Nucleus accumbens (tissue), 56 donors: ENCODE measurements at regions not wholly inside any gene's neighbourhood (a gene's known extent, or its start where the extent isn't known, plus 50 kb on each side); places are given as distances from the start of the nearest gene placed in this dataset.

Experiments
- DNase-seq, 56 donors: peaks; one replicate each; lab custom pipeline; 2025; lab: John Stamatoyannopoulos, UW

- DNase-seq = no peak
These were observed 67.1 kb upstream of the PIK3CG start for GRCh38 chr7:106797937-106798336.

GRCh38 chr7:106802589-106802988 lies 62.5 kb upstream of the PIK3CG start:
- no peak for DNase-seq

- no peak for DNase-seq
These were observed 58.5 kb upstream of the PIK3CG start for GRCh38 chr7:106806556-106806955.

DNA sequence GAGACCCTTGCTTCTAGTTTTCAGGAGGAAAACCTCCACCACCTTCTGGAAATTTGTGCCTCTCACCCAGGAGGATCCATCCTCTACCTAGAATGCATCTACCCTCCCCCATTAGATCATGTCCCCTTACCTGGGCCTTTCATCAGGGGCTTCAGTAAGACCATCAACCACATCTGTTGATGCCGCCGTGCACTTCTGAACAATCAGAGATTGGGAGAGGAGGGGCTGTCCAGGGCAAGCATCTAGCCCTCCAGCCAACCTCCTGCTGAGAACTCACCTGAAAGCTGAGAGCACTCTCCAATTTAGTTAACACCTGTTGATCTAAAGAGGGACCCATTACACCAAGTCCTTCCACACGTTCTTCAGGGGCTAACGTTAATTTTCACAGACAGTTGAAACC lies 57.6 kb upstream of the PIK3CG start:
- DNase-seq = no peak

DNA sequence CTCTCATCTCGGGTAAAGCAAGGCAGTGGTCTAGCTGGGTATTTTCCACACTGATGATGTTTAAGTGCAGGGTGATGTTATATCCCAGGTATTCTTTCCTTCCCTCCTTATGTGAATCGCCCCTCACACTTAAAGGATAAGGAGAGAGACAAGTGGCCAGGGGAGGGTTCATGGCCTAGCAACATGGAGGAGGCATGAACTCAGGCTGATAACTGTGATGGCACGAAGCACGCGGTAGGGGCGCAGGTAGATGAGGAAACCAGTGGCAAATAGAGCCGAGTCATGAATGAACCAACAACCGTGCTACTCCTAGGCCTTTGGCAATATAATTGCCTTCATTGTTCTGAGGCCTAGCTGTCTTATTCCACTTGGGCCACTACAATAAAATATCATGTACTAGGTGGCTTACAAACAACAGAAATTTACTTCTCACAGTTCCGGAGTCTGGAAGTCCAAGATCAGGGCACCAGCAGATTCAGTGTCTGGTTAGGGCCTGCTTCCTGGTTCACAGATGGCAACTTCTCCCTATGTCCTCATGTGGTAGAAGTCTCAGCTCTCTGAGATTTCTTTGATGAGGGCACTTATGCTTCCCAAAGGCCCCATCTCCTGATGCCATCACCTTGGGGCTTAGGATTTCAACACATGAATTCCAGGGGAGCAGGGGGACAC lies 56.0 kb upstream of the PIK3CG start:
- DNase-seq = no peak

GRCh38 chr7:106811472-106811871 lies 53.6 kb upstream of the PIK3CG start:
- no peak for DNase-seq

GRCh38 chr7:106812027-106812643 lies 52.9 kb upstream of the PIK3CG start:
- peak in 18 of 56 donors; percentile 0 to 30 (median 2) for DNase-seq

DNA sequence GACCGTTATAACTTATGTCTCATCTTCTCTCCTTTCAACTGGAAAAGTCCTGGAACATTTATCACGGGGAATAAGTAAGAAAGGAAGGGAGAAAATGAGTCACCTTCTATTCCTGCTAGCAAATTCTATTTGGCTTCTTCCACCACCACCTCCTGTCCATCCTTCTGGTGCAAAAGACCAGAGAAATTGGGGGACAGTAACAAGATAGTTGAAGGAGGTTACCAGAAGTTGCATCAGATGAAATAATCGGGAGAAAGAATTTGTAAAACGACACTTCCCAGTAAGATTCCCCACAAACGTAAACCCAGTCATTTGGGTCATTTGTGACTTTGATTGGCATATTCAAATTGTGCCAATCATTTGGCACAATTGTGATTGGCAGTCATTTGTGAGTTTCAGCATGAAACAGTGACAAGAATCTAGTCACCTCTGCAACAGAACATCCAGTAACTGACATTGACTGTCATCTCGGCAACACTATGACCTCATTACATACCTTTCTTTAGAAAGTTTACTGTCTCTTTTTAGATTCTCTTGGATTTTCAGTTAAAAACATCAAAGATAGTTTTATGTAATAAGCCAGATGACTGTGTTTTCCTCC lies 51.3 kb upstream of the PIK3CG start:
- DNase-seq = no peak

DNA sequence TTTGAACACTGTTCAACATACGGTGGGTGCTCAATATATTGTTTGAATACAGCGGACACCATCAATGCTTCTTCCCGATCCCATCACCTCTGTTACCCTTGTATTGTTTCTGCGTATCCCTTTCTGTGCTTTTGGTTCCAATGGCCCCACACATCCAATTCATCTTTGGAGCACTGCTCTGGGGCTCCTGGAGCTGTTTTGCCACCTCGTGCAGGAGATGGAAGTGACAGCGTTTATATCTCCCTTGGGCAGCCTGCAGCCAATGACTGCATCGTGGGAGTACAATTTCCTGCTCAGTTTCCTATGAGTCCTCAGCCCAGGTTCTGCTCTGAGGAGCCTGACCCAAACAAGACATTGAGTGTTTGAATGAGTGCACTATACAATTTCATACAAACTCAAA lies 50.2 kb upstream of the PIK3CG start:
- no peak for DNase-seq
